ENCODE measurements at regions not wholly inside any gene's neighbourhood (a gene's known extent, or its start where the extent isn't known, plus 50 kb on each side); places are given as distances from the start of the nearest gene placed in this dataset.

GRCh38 chr10:59016043-59016442 is 160.4 kb upstream of the PHYHIPL start:
- TF ChIP-seq CTCF (IDR thresholded peaks at IDR 0.05; ENCODE audit: poor library complexity, severe bottlenecking) (no peak), TAF1 (IDR thresholded peaks at IDR 0.05; ENCODE audit: low read depth) (no peak), REST (IDR thresholded peaks at IDR 0.05; ENCODE audit: borderline replicate concordance) (no peak), EZH2 (IDR thresholded peaks at IDR 0.05; ENCODE audit: borderline replicate concordance, insufficient read depth, low read length, poor library complexity, severe bottlenecking) (no peak), RAD21 (conservative IDR thresholded peaks at IDR 0.05) (no peak)
